ENCODE measurements at regions not wholly inside any gene's neighbourhood (a gene's known extent, or its start where the extent isn't known, plus 50 kb on each side); places are given as distances from the start of the nearest gene placed in this dataset.

DNA sequence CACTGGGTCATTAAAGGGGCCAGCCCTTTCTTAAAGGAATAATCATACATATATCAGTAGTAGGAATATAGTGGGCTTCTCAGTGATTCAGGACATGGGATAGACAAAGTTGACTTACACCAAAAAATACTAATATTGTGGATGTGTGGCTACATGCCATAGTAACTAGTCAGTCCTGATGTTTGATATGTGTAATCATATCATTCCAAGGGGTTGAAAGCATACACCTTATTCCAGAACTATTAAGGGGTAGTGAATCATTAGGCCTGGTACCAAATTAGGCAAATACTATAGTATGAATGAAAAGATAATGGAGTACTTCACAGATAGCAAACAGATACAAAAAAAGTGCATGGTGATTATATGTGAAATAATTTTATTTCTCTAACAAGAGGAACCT lies 814.9 kb upstream of the NRXN1 start:
- Histone ChIP-seq H2AFZ (ENCODE audit: low read length) (no peak overlapping the region), H3K4ac (ENCODE audit: low read length) (no peak overlapping the region), H3K4me1 (ENCODE audit: control insufficient read depth in 2 of 2, insufficient read depth in 1 of 2, low read depth in 1 of 2, low read length in 2 of 2) (no peaks in the 10 kb centered on the region), H2BK15ac (ENCODE audit: low read length) (no peak overlapping the region), H2AK5ac (ENCODE audit: low read depth, low read length) (no peak overlapping the region), H3K9me3 (replicated peaks in 1 of 2; ENCODE audit: control insufficient read depth in 2 of 2, insufficient read depth in 1 of 2, low read depth in 1 of 2, low read length in 2 of 2) (no peaks in the 10 kb centered on the region), H2BK120ac (ENCODE audit: low read depth, low read length) (no peak overlapping the region), H3K27me3 (ENCODE audit: control insufficient read depth in 3 of 3, insufficient read depth in 3 of 3, low read depth in 1 of 3, low read length in 3 of 3) (no peaks in the 10 kb centered on the region), H3K4me3 (ENCODE audit: low read length in 2 of 2) (no peak overlapping the region), H3K18ac (ENCODE audit: low read length) (no peak overlapping the region), H4K91ac (ENCODE audit: low read depth, low read length, poor library complexity) (no peak overlapping the region), H3K23ac (ENCODE audit: low read depth, low read length, poor library complexity) (no peak overlapping the region), H2BK12ac (ENCODE audit: low read length) (no peak overlapping the region), H4K8ac (ENCODE audit: low read depth, low read length) (no peak overlapping the region), H3K9ac (ENCODE audit: low read depth, low read length, poor library complexity) (no peak overlapping the region), H3K14ac (ENCODE audit: low read length) (no peak overlapping the region), H3K4me2 (ENCODE audit: insufficient read depth, low read length, poor library complexity, severe bottlenecking) (no peak overlapping the region), H3K36me3 (replicated peaks in 1 of 2; ENCODE audit: control insufficient read depth in 2 of 2, insufficient read depth in 2 of 2, low read length in 2 of 2) (no peaks in the 10 kb centered on the region), H3K27ac (replicated peaks; ENCODE audit: low read length) (no peak overlapping the region), H3K79me1 (ENCODE audit: low read depth, low read length) (no peaks in the 10 kb centered on the region), H2BK5ac (ENCODE audit: low read length) (no peak overlapping the region)
- no peak for DNase-seq (ENCODE audit: low spot score)

DNA sequence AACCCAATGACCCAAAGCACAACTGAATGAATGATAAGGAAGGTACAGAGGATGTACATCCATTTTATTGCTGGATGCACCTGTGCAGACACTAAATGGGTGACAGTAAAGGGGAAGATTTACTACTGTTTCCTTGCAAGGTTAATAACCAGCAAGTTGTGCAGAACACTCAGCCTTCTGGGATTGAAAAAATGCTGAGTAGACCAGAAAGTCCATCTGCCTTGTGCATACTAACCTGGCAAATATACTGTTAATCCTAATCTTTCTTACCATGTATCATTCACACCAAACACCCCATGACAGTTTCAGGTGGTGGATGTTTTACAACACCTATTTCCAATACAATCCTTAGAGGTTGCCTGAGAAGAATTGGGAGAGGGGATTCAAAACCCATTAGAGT lies 814.1 kb upstream of the NRXN1 start:
- H3K23ac ChIP-seq (ENCODE audit: low read depth, low read length, poor library complexity): no peak overlapping the region
- H3K14ac ChIP-seq (ENCODE audit: low read length): no peak overlapping the region
- H4K8ac ChIP-seq (ENCODE audit: low read depth, low read length): no peak overlapping the region
- no peak overlapping the region for H2BK5ac ChIP-seq (ENCODE audit: low read length)
- DNase-seq (ENCODE audit: low spot score): no peak
- H2AFZ ChIP-seq (ENCODE audit: low read length): no peak overlapping the region
- no peak overlapping the region for H2BK12ac ChIP-seq (ENCODE audit: low read length)
- no peak overlapping the region for H3K18ac ChIP-seq (ENCODE audit: low read length)
- no peak overlapping the region for H2AK5ac ChIP-seq (ENCODE audit: low read depth, low read length)
- H3K27ac ChIP-seq (replicated peaks; ENCODE audit: low read length): no peak overlapping the region
- H3K4me1 ChIP-seq (ENCODE audit: control insufficient read depth in 2 of 2, insufficient read depth in 1 of 2, low read depth in 1 of 2, low read length in 2 of 2): no peaks in the 10 kb centered on the region
- no peak overlapping the region for H2BK120ac ChIP-seq (ENCODE audit: low read depth, low read length)
- no peaks in the 10 kb centered on the region for H3K27me3 ChIP-seq (ENCODE audit: control insufficient read depth in 3 of 3, insufficient read depth in 3 of 3, low read depth in 1 of 3, low read length in 3 of 3)
- H3K79me1 ChIP-seq (ENCODE audit: low read depth, low read length): no peaks in the 10 kb centered on the region
- H3K36me3 ChIP-seq (replicated peaks in 1 of 2; ENCODE audit: control insufficient read depth in 2 of 2, insufficient read depth in 2 of 2, low read length in 2 of 2): no peaks in the 10 kb centered on the region
- no peak overlapping the region for H3K4ac ChIP-seq (ENCODE audit: low read length)
- no peak overlapping the region for H3K4me2 ChIP-seq (ENCODE audit: insufficient read depth, low read length, poor library complexity, severe bottlenecking)
- no peak overlapping the region for H2BK15ac ChIP-seq (ENCODE audit: low read length)
- no peaks in the 10 kb centered on the region for H3K9me3 ChIP-seq (replicated peaks in 1 of 2; ENCODE audit: control insufficient read depth in 2 of 2, insufficient read depth in 1 of 2, low read depth in 1 of 2, low read length in 2 of 2)
- H3K4me3 ChIP-seq (ENCODE audit: low read length in 2 of 2): no peak overlapping the region
- no peak overlapping the region for H4K91ac ChIP-seq (ENCODE audit: low read depth, low read length, poor library complexity)
- H3K9ac ChIP-seq (ENCODE audit: low read depth, low read length, poor library complexity): no peak overlapping the region

DNA sequence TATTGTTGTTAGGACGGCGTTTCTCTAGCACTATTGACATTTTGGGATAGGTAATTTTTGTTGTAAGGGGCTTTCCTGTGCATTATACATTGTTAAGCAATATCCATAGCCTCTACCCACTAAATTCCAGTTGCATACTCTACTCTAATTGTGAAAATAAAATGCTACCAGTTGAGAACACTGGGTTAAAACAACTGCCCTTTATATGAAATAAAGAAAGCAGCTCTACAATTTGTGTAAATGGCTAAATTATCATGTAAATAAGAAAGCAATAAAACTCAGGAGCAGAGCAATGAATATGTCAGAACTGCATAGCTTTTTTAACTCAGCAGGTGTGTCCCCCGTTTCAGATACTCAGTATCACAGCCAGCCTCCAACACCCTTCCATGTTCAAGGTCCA lies 812.7 kb upstream of the NRXN1 start:
- no peak overlapping the region for H2BK5ac ChIP-seq (ENCODE audit: low read length)
- H3K9ac ChIP-seq (ENCODE audit: low read depth, low read length, poor library complexity): no peak overlapping the region
- no peak overlapping the region for H3K4ac ChIP-seq (ENCODE audit: low read length)
- H2BK15ac ChIP-seq (ENCODE audit: low read length): no peak overlapping the region
- no peaks in the 10 kb centered on the region for H3K9me3 ChIP-seq (replicated peaks in 1 of 2; ENCODE audit: control insufficient read depth in 2 of 2, insufficient read depth in 1 of 2, low read depth in 1 of 2, low read length in 2 of 2)
- no peaks in the 10 kb centered on the region for H3K4me1 ChIP-seq (ENCODE audit: control insufficient read depth in 2 of 2, insufficient read depth in 1 of 2, low read depth in 1 of 2, low read length in 2 of 2)
- H3K4me2 ChIP-seq (ENCODE audit: insufficient read depth, low read length, poor library complexity, severe bottlenecking): no peak overlapping the region
- H3K23ac ChIP-seq (ENCODE audit: low read depth, low read length, poor library complexity): no peak overlapping the region
- no peak overlapping the region for H2BK12ac ChIP-seq (ENCODE audit: low read length)
- H2AFZ ChIP-seq (ENCODE audit: low read length): no peak overlapping the region
- H3K79me1 ChIP-seq (ENCODE audit: low read depth, low read length): no peaks in the 10 kb centered on the region
- H3K27ac ChIP-seq (replicated peaks; ENCODE audit: low read length): no peak overlapping the region
- no peak overlapping the region for H2AK5ac ChIP-seq (ENCODE audit: low read depth, low read length)
- no peak overlapping the region for H2BK120ac ChIP-seq (ENCODE audit: low read depth, low read length)
- H3K36me3 ChIP-seq (replicated peaks in 1 of 2; ENCODE audit: control insufficient read depth in 2 of 2, insufficient read depth in 2 of 2, low read length in 2 of 2): no peaks in the 10 kb centered on the region
- no peak overlapping the region for H4K91ac ChIP-seq (ENCODE audit: low read depth, low read length, poor library complexity)
- no peak overlapping the region for H3K14ac ChIP-seq (ENCODE audit: low read length)
- H3K18ac ChIP-seq (ENCODE audit: low read length): no peak overlapping the region
- DNase-seq (ENCODE audit: low spot score): no peak
- no peak overlapping the region for H3K4me3 ChIP-seq (ENCODE audit: low read length in 2 of 2)
- WGBS, 2 donors (ENCODE audit: extremely low coverage in 2 of 2, insufficient read length in 2 of 2, insufficient replicate concordance in 1 of 2): no CpG with 5 or more reads among the region's 3 CpGs
- no peaks in the 10 kb centered on the region for H3K27me3 ChIP-seq (ENCODE audit: control insufficient read depth in 3 of 3, insufficient read depth in 3 of 3, low read depth in 1 of 3, low read length in 3 of 3)
- H4K8ac ChIP-seq (ENCODE audit: low read depth, low read length): no peak overlapping the region

DNA sequence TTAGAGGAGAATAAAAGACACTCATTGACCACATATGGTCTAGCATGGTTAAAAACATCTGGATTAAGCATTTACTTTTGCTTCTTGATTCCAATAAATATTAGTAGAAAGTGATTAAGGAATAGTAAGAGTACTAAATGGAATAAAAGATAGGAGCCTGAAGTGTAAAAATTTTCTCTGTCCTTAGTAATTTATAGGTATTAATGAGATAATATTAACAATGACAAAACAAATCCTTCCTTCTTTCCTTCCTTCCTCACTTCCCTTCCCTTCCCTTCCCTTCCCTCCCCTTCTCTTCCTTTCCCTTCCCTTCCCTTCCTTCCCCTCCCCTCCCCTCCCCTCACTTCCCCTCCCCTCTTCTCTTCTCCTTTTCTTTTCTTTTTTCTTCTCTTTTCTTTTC lies 797.5 kb upstream of the NRXN1 start:
- no peak overlapping the region for H4K91ac ChIP-seq (ENCODE audit: low read depth, low read length, poor library complexity)
- H3K4me3 ChIP-seq (ENCODE audit: low read length in 2 of 2): no peak overlapping the region
- no peak overlapping the region for H2BK15ac ChIP-seq (ENCODE audit: low read length)
- H2BK12ac ChIP-seq (ENCODE audit: low read length): no peak overlapping the region
- no peak overlapping the region for H3K4ac ChIP-seq (ENCODE audit: low read length)
- no peak overlapping the region for H3K9ac ChIP-seq (ENCODE audit: low read depth, low read length, poor library complexity)
- H3K9me3 ChIP-seq (replicated peaks in 1 of 2; ENCODE audit: control insufficient read depth in 2 of 2, insufficient read depth in 1 of 2, low read depth in 1 of 2, low read length in 2 of 2): no peaks in the 10 kb centered on the region
- H3K18ac ChIP-seq (ENCODE audit: low read length): no peak overlapping the region
- no peak overlapping the region for H3K14ac ChIP-seq (ENCODE audit: low read length)
- no peaks in the 10 kb centered on the region for H3K79me1 ChIP-seq (ENCODE audit: low read depth, low read length)
- no peak overlapping the region for H2AFZ ChIP-seq (ENCODE audit: low read length)
- no peaks in the 10 kb centered on the region for H3K4me1 ChIP-seq (ENCODE audit: control insufficient read depth in 2 of 2, insufficient read depth in 1 of 2, low read depth in 1 of 2, low read length in 2 of 2)
- no peak overlapping the region for H2BK5ac ChIP-seq (ENCODE audit: low read length)
- no peaks in the 10 kb centered on the region for H3K27me3 ChIP-seq (ENCODE audit: control insufficient read depth in 3 of 3, insufficient read depth in 3 of 3, low read depth in 1 of 3, low read length in 3 of 3)
- H2BK120ac ChIP-seq (ENCODE audit: low read depth, low read length): no peak overlapping the region
- H3K23ac ChIP-seq (ENCODE audit: low read depth, low read length, poor library complexity): no peak overlapping the region
- H3K27ac ChIP-seq (replicated peaks; ENCODE audit: low read length): no peak overlapping the region
- no peak overlapping the region for H3K4me2 ChIP-seq (ENCODE audit: insufficient read depth, low read length, poor library complexity, severe bottlenecking)
- no peak overlapping the region for H2AK5ac ChIP-seq (ENCODE audit: low read depth, low read length)
- DNase-seq (ENCODE audit: low spot score): no peak
- no peak overlapping the region for H4K8ac ChIP-seq (ENCODE audit: low read depth, low read length)
- no peaks in the 10 kb centered on the region for H3K36me3 ChIP-seq (replicated peaks in 1 of 2; ENCODE audit: control insufficient read depth in 2 of 2, insufficient read depth in 2 of 2, low read length in 2 of 2)

Data from neuronal stem cell (in vitro differentiated cells).